Left forelimb (tissue), 1 donor: ENCODE measurements at regions not wholly inside any gene's neighbourhood (a gene's known extent, or its start where the extent isn't known, plus 50 kb on each side); places are given as distances from the start of the nearest gene placed in this dataset.
A peak's percentile ranks its signal among the peaks of the same experiment; 100 is the strongest.

Experiments used
- DNase-seq: peaks from one replicate; pipeline ENCODE4 v3.0.0-alpha.2; 2018; ENCODE audit warnings: low spot score

DNA sequence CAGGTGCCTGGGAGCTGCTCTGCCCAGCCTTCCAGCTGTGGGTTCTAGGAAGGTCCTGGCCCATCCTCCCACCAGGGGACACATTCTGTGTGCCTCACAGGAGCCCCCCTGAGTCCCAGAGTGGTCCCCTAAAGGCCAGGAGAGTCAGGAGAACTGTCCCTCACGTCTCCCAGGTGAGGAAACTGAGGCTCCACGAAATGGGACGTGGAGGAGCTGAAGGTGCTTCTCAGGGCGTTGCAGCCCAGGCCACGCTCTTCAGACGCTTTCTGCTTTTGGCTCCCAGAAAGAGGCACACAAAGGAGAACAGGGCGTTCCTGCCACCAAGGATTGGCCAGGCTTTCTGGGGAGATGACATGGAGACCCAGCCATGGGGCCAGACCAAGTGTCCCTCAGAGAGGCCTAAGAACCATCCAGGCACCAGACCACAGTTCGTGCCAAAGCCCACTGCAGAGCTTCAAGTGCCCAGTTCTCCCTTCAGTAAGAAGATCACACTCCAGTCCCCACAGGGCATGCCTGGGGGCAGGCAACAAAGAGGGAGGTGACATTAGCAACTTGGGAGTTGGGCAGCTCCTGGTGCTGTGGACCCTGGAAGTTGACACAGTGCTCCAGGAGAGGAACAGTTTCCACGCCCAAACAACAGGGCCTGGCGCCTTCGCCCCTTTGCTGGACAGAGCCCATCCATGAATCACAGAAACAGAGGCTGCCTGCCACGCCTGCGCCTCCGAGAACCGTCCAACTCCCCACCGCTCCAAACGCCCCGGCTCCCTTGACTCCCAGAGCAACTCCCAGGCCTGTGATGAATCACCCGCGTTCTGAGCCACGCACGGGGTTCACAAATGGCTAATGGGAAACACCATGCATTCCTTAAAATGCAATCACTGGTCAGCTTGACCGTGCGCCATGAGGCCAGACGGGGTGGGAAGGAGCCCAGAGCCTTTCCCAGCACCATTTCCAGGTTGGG lies 589.2 kb downstream of the BRD1 start:
- DNase-seq = no peak

DNA sequence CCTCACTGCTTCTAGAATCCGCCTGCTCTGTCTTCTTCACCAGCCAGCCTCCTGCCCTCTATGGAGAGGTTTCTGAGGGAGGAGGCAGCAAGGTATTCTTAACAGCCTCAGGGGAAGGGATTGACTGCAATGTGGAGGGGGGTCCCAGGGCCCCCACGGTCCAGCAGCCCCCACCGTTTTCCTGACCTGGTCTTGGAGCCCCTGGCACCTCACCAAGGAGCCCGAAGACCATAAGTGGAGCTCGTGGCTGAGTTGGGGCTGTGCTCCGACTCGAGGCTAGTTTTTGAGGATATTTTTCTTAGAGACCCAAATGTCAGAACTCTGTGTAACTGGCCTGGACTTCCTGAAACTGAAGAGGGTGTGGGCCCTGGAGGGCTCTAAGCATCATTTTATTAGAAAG lies 590.0 kb downstream of the BRD1 start:
- no peak for DNase-seq

DNA sequence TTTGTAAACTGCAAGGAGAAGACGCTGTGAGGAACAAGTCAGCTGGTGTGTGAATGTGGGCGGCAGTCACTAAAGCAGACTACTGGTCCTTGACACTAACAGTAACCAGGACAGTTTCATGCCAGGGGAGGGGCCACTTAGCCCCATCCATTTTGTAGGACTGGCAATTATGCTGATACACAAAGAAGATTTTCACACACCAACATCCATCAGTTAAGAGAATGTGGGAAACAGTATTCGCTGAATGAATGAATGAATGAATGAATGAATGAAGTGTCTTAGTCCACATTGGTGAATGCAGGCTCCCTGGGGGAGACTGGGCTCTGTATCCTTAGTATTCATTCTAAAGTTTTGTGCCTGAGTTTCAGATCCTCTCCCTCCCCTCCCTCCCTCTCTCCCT lies 590.4 kb downstream of the BRD1 start:
- no peak for DNase-seq

DNA sequence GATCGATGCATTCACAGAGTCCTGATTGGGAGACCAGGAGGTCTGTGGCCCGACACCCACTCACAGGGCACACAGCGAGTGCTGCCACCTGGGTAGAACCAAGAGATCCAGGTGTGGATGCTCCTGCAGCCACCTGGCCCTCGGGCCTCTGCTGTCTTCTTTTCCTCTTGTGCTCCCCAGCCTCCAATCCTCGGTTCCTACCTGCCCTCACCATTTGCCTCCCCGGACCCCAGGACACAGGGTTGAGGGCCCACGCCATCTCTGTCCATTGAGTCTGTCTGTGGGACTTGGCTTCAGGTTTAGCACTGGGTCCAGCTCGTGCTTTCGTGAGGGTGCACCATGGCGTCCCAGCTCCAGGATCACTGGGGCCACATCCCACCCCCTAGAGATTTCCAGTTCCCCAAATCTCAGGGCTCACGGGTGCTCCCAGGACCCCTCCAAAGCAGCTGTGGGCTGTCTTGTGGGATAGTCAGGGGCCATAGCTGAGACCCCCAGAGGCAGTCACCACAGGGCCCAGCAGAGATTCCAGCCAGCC lies 591.1 kb downstream of the BRD1 start:
- no peak for DNase-seq

DNA sequence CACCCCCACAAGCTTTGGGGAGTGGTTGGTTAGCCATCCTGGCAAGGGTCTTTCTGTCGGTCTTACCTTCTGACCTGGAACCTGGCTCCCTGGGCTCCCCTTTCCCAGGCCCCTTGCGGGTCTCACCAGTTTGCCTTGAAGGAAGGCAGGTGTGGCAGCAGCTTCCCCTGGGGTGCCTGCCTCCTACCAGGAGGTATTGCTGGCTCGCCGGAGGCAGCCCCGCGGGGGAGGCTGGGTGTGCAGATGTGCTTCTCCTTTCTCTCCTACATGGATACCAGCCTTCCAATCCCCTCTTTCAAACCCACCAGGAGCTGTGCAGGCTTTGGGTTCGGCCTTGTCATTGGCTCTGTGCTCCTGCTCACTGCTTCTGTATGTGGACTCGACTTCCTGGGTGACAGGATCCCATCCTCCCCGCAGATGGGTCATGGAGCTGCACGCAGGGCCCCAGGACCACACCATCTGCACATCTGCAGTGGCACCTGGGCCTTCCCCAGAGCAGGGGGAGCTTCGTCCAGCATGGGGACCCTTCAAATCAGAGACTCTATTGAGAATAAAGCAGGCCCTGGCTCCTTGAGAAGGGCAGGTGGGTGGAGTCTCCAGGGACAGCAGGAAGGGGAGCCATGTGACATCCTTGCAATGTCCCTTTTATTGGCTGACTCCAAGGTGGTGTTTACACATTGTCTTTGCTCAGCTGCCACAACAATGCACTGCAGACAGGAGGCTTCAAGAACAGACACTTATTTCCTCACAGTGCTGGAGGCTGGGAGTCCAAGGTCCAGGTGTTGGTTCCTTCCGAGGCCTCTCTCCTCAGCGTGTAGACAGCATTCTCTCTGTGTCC lies 592.0 kb downstream of the BRD1 start:
- DNase-seq = no peak

DNA sequence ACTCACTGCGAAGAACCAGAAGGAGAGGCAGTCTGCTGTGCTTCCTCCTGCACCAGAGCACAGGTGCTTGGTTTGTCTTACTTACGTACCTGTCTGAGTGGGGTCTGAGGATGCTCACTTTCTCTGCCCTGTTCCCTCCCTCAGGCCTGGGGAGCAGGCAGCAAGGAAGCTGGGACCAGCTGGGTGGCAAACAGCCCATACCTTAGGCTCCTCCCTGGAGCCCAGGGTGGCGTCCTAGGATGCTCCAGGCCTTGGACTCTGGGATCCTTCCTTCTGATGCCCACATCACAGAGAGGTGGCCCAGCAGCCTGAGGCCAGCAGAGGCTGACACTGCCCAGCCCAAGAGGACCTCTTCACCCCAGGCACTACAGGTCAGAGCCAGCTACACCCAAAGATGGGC lies 593.2 kb downstream of the BRD1 start:
- no peak for DNase-seq

DNA sequence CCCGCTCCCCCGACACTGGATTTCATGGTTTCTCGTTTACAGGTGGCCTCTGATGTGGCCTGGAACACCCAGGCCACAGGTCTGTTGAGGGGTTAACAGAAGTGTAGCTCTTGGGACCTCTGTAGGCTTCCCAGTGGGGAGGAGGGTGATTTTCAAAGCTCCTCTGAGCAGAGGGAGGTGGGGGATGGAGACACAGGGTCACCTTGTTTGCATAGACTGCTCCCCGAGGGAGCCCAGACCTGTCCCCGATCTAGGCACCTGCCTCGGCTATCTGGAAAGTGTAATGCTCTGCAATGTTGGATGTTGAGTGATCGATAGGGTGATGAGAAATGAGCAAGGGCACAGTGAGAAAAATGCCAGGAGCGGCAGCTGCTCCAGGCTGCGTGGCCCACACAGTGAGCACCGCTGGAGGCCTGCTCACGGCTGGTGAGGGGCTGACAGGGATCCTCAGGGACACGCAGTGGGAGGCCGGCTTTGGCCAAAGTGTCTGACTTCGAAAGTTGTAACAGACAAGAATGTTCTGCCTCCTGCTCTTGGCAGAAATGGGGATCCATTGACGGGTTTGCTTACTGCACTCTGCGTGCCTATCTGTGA lies 594.1 kb downstream of the BRD1 start:
- DNase-seq = no peak

DNA sequence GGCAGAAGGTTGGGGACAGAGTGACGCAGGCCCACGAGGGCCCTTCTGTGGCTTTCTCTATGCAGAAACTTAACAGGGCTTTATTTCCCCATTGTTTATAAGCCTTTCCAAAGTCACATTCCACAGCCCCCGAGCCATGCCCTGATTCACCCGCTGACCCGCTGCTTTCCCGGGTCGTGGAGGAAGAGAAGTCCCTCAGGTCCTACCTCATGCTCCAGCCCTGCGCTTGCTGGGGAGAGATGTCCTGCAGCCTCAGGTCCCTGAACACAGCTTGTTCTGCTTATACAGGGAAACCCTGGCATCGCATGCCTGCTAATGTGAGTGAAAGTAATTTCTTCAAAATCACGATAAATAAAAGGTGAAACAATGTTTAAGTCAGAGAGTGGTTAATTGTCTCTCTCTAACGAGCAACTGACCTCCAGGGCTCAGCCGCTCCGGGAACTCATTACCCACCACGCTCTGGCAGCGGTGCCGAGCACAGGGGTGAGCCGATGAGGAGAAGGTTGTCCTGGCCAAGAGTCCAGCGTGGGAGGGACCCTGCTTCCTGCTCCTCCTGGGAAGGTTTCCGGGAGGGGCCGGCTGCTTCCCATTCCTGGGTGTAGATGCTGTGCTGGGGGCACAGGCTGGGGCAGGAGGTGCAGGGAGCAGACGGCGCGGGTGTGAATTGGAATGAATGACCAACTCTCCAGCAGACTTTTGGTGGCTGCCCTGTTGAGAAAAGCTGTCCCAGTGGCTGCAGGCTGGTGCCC lies 595.2 kb downstream of the BRD1 start:
- DNase-seq = no peak

DNA sequence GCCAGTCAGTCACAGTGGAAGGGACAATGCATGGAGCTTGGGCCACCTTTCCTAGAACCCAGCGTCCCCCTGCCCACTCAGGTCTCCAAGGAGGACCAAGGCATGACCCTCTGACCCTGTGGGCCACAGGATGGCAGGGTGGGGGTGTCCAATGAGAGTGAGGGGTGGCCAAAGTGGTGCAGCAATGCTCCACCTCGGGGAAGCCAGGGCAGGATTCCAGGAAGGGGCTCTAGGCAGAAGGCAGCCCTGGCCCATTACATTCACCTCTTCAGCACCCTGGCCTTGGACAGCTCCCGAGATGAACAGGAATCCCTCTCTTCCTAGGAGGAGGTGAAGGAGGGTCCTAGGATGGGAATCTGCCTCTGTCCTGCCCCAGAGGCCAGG lies 597.5 kb downstream of the BRD1 start:
- no peak for DNase-seq

DNA sequence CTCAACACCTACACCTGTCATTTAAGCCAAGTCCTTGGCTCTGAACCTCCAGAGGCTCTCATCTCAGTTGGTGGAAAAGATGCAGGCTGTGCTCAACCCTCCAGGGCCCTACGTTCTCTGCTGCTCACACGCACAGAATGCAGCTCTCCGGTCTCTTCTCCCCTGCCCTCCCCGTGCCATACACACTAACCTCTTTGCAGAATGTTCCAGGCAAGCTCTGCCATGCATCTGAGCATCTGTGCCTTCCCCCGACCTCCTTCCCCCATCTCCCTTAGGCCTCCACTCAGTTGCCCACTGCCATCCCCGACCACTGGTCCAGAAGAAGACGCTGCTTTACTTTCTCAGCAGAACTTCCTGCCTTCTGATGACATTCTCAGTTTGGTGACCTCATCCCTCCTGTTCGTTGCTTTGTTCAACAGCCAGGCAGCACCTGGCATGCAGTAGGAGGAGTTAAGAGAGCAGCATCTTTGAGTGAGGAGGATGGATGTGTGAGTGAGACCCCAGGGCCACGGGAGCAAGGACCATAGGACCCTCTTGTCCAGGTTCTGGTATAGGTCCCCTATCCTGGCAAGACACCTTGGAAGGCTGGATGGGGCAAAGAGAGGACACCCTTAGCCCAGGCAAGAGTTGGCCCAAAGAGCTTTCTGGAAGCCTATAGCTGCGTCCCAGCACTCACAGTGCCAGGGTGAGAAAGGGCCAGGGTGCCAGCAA lies 598.0 kb downstream of the BRD1 start:
- DNase-seq = no peak

DNA sequence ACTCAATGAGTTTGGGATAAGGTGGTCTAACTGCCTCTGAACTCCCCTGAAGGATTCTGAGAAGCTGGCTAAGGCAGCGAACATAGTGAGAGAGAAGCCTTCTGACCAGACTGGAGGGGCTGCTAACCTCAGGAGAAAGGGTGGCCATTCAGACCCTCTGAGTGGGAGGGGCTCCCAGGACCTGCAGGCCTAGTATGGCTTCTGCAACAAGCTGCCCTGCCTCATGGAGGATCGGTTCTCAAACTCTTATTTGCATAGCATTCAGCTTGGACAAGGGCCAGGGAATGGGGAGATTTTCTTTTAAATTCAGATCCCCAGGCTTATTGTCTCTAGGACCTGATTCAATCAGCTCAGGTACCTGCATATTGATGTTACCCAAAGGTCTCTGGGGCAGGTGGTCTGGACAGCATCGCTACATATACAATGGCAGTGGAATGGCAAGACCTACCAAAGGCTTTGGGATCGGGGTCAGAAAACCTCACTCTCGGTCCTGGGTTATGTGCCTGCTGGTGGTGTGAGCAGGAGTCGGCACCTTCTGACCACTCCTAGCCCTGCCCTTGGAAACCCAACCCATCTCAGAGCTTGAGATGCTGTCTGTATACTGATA lies 599.1 kb downstream of the BRD1 start:
- DNase-seq = no peak

DNA sequence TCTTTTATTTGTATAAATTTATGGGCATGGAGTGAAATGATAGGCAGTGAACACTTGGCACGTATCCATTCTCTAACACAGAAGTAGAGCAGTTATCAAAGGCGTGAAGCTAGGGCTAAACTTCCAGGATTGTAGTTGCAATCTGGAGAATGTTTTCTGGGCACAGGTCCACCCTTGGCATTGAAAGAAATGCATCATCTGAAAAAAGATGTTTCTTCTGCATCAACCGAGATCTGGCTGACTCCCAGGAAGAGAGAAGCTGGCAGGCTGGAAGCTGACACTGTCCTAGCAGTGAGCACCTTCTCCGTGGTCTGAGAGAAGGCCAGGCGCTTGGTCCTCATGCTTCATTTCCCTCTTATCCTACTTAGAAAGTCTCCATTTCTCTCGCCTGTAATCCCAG lies 600.0 kb downstream of the BRD1 start:
- DNase-seq = no peak

DNA sequence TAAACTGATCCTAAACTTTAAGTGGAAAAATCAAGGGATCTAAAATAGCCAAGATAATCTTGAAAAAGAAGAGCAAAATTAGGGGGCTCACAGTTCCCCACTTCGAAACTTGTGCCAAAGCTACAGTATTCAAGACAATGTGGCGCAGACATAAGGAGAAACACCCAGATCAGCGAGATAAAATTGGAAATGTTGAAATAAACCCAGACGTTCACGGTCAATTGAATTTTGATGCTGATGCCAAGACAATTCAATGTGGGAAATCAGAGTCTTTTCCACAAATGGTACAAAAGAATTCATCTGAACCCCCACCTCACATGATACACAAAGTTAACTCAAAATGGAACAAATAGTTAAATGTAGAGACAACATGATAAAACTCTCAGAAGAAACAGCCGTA lies 601.6 kb downstream of the BRD1 start:
- no peak for DNase-seq

DNA sequence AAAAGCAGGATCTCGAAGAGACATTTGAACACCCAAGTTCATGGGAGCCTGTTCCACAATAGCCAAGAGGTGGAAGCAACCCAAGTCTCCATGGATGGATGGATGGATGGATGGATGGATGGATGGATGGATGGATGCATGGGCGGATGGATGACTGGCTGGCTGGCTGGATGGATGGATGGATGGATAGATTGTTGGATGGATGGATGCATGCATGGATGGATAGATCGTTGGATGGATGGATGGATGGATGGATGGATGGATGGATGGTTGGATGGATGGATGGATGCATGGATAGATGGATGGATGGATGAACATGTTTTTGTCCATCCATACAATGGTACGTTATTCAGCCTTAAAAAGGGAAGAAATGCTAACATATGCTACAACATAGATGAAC lies 603.4 kb downstream of the BRD1 start:
- DNase-seq = no peak

DNA sequence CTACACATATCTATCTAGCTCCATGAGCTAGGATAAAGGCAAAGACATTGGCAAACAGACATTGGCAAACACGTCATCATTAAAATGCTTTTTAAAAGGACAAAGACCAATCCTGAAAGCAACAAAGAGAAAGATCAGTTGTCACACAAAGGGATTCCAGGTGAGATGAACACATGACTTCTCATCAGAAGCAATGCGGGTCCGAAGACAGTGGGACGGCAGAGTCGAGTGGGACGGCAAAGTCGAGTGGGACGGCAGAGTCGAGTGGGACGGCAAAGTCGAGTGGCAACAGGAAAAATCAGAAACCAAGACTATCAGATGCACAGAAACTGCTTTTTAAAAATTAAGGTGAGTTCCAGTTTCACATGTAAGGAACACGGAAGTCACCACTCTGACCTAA lies 609.5 kb downstream of the BRD1 start:
- peak; percentile 14 for DNase-seq

DNA sequence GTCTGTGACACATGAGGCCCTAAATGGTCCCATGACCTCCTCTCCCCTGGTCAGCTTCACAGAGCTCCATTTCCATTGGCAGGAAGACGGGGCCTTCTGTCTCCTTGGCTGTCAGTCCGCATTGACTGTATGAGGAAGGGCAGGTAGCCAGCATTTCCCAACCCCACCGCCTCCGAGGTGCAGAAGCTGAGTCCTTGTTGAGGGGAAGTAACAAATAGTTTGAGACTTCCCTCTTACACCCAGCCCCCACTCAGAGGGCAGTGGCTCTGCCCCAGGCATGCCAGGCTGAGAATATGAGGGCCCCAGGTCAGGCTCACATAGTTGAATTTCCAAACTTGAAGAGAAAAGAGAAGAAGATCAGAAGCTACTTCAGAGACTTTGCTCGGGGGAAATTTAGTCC lies 611.1 kb downstream of the BRD1 start:
- peak; percentile 57 for DNase-seq

DNA sequence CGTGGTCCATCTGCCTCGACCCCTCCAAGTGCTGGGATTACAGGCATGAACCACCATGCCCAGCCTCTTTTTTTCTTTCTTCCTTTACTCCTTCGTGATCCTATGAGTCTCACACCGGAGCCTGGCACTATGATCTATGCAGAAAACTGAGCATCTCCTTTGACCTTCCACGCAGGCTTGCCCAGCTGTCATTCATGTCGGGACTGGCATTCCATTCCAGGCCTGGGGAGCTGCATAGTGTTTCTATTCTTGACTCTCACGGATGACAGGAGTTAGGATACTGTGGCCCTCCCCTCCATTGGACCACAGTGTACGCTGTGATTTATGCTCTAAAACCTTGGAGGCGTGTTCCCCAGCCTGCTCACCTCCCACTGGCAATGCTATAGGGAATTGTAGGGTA lies 611.8 kb downstream of the BRD1 start:
- DNase-seq = peak; percentile 26

DNA sequence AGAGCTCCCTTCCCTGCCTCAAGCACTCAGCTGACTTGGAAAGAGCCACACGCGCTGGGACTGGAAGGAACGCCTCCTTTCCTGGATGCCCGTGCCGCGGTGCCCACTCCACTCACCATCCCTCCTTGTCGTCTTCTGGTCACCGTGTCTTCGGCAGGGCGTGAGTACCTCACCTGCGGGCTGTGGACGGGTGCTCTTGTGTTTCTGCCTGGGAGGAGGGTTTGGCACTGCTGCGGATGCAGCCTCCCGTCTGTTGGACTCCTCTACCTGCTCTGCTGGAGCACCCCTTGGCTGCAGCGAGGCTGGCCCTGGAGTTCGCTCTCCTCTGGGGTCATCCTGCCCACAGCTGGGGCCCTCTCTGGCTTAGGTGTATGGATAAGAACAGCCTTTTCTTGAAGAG lies 612.7 kb downstream of the BRD1 start:
- DNase-seq = peak; percentile 41

DNA sequence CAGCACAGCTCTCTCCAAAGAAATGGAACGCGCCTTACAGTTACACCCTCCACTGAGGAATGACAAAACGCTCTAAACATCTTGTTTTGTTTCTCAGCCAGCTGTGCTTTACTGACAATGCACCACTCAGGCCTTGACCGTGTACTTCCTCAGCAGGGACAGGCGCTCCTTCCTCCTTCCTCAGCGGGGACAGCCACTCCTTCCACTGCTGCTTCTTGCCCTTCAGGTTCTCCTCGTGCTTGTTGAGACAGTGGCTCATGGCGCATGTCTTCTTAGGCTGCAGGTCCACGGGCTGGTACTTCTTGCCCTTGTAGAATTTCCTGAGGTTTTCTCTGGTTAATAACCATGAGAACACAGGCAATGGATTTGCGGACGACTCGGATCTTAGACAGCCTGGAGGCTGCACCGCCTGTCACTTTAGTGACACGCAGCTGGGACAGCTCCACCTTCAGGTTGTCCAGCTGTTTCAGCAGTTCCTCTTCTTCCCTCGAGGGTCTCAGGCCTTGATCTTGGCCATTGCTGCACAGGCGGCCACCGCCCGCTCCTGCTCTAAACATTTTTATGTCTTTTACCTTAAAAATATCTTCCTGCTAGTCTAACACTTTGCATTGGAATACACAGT lies 613.8 kb downstream of the BRD1 start:
- peak; percentile 14 for DNase-seq

DNA sequence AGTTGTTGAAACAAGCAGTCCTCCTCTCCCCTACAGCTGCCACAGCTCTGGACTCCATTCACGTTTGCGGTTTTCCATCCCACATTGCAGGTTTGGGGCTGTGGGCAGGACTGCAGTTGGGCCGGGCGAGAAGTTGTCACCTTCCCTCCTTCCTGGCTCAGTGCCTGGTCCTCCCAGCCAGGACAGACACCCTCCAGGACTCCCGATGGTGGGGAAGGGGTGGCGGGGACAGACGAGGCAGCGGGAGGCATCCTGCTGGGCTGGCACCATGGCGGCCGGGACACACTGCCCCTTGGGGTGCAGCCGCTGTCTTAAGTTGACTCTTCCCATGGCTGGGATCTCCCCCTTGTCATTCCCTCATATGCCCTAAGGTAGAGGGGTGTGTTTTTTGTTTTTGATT lies 615.2 kb downstream of the BRD1 start:
- peak; percentile 34 for DNase-seq
